ENCODE measurements at regions not wholly inside any gene's neighbourhood (a gene's known extent, or its start where the extent isn't known, plus 50 kb on each side); places are given as distances from the start of the nearest gene placed in this dataset.
A peak's percentile ranks its signal among the peaks of the same experiment; 100 is the strongest.

DNA sequence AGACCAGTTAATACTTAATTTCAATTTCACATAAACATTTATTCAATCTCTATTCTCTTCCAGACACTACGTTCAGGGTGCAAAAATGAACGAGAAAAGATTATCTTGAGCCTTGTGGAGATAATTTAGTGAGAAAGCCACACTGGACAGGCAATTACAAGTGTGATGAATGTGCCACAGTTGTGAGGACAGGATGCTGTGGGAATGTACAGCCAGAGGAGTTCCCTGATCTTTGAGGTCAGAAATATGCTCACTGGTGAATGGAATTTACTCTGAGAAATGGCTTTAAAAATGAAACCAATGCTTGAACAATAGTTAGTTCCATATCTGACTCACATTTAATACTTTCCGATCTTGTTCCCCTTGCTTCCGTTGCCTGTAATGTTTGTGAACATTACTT is 864.8 kb downstream of the GATA3 start:
- no peaks in the 10 kb centered on the region for H3K27me3 Mint-ChIP-seq
- peaks cover 6% of the 10 kb centered on the region for H3K4me1 Mint-ChIP-seq
- no peak overlapping the region for H3K27ac Mint-ChIP-seq
- DNase-seq = no peak
- H3K4me3 Mint-ChIP-seq = no peak overlapping the region
- ATAC-seq = no peak
- peaks cover 8 to 9% of the 10 kb centered on the region in 2 donors for H3K9me3 Mint-ChIP-seq

DNA sequence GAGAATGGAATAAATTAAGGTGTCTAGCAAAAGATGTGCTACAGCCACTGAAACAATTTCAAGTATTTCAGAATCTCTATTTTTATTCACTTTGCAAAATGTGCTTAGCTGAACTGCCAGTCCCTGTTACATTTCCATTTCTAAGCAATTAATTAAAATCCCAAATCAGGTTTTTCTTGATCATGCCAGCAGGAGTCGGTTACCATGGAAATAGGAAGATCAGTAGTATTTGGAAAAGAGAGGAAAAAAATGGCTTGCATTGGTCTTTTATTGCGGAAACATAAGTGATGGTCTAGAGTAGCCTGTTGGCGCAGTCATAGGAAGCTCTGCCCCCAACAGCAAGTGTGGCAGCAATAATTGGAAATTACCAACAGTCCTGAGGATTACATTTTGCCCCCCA is 867.1 kb downstream of the GATA3 start:
- DNase-seq (no peak), ATAC-seq (no peak)
- Mint-ChIP-seq H3K4me1 (peaks cover 6% of the 10 kb centered on the region), H3K27me3 (no peaks in the 10 kb centered on the region), H3K9me3 (peaks cover 12 to 13% of the 10 kb centered on the region in 2 donors), H3K27ac (no peak overlapping the region), H3K4me3 (no peak overlapping the region)

DNA sequence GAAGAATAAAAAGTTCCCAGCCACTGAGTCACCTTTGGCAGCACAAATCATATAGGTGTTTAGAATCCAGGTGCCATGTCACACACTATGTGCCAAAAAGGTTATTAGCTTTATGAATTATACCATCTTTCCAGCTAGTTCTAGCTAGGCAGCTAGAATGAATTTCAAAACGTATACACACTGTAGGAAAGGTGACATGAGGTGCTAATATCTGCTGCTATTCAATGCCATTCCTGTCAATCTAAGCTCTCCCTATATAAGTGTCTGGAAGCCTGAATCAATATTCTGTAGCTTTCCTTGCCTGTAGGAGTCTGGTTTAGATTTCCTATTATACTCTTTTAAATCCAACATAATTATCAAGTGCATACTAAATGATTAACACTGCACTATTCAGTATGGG is 868.6 kb downstream of the GATA3 start:
- DNase-seq = no peak
- Mint-ChIP-seq H3K27me3 (no peaks in the 10 kb centered on the region), H3K27ac (no peak overlapping the region), H3K4me3 (no peak overlapping the region), H3K9me3 (peaks cover 6 to 13% of the 10 kb centered on the region in 2 donors), H3K4me1 (peaks cover 6% of the 10 kb centered on the region)
- no peak for ATAC-seq

DNA sequence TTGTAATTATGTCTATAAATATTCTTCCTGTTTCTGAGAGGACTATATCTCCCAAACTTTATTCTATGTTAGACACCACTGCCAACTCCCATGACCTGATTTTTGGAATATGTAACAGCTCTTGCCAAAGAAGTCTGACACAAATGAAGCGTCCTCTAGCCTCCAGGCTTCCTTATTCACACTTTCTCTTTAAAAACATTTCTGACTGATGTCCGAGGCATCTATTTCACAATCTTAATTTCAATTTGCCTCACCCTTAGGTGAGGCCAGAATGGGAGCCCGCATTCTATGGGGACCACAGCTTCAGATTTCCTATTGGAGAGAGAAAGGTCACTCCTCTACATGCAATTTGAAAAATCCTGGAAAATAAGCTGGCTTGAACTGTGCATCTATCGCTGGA is 873.2 kb downstream of the GATA3 start:
- no peaks in the 10 kb centered on the region for H3K27me3 Mint-ChIP-seq
- no peak overlapping the region for H3K4me3 Mint-ChIP-seq
- H3K27ac Mint-ChIP-seq = no peak overlapping the region
- ATAC-seq = no peak
- DNase-seq = no peak
- H3K4me1 Mint-ChIP-seq = no peaks in the 10 kb centered on the region
- H3K9me3 Mint-ChIP-seq = peaks cover 4 to 13% of the 10 kb centered on the region in 2 donors

DNA sequence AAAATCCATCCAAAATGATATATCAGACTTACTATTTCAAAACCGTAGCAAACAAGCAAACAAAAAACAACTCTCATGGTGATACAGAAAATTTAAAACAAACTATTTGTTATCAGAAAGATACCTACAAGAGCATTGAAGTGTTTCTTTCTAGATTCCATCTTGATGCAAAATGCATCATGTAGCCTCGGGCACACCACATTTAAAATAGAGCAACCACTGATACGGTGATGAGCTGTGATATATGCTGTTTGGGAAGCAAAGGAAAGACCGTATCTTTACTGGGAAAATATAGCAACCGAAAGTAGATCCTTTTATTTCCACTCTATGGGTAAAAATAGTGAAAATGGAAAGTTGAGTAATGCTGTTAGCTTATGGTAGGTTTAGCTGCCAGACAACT is 892.0 kb downstream of the GATA3 start:
- Mint-ChIP-seq H3K27me3 (no peaks in the 10 kb centered on the region), H3K9me3 (peaks cover 10 to 18% of the 10 kb centered on the region in 2 donors)
- DNase-seq = no peak

DNA sequence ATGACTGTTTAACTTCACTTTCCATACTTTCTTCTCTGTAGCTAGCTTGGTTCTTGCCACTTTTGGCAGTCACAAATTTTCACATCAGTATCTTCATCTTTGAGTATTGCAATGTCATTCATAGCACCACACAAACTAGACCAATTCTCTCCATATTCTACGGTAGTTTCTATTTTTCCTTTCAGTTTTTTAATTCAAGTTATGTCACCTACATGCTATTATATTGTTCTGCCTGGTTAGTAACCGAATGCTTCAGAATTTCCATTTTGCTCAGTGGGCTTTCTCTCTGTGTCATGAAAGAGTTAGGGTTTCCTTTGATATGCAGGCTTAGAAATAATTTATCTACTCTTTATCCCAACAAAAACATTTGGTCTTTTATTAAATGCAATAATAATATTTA is 896.5 kb downstream of the GATA3 start:
- Mint-ChIP-seq H3K27me3 (no peaks in the 10 kb centered on the region), H3K9me3 (peaks cover 5 to 13% of the 10 kb centered on the region in 2 donors), H3K4me3 (no peak overlapping the region), H3K27ac (no peak overlapping the region), H3K4me1 (peaks cover 7% of the 10 kb centered on the region)
- ATAC-seq (no peak), DNase-seq (no peak)

More for the DNA sequence above, 892.0 kb downstream of the GATA3 start:
- Mint-ChIP-seq H3K27ac (no peak overlapping the region), H3K4me3 (no peak overlapping the region), H3K4me1 (peaks cover 7% of the 10 kb centered on the region)
- ATAC-seq = no peak

DNA sequence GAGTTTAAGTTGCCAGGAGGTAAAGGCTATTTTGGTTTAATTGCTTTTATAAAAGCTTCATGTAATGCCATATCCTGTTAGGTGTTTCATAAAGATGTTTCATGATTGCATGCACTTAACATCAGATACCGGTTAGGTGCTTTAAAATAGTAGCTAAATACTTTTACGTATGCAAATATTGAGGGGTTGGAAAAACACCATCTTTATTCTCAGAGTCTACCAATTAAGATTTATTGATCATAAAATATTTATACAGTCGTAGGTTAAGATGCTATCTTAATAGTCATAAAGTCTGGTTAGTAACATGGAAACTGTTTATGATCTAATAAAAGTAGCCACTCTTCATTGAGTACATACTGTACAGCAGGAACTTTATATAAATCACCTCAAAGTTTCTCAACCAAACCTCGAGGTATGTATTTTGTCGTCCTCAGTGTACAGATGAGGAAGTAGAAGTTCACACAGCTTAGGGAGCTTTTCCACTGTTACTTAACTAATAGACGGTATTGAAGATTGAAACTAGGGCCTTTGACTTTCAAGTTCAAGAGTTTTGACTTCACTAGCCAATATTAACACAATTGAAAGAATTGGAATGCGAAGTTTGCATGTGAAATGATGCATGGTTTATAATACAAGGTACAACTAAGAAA is 897.1 kb downstream of the GATA3 start:
- no peak for ATAC-seq
- H3K27ac Mint-ChIP-seq = no peak overlapping the region
- no peak overlapping the region for H3K4me3 Mint-ChIP-seq
- peaks cover 7% of the 10 kb centered on the region for H3K4me1 Mint-ChIP-seq
- H3K27me3 Mint-ChIP-seq = no peaks in the 10 kb centered on the region
- DNase-seq = no peak
- H3K9me3 Mint-ChIP-seq = peaks cover under 1 to 8% of the 10 kb centered on the region in 2 donors

DNA sequence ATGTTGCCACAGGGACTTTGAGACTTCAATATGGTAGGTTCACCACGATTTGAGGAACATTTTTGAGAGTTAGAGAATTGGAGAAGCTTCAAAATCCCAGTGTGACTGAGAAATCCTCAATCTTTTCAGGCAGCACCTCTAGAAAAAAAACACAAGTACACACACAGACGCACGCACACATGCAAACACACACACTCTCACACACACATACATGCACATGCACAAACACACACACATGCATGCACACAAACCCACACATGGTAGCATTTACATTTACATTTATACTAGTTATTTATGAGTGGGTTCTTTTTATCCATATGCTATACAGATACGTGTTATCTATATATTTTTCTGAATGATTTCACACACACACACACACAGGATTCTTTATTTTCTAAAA is 901.9 kb downstream of the GATA3 start:
- no peak overlapping the region for H3K27ac Mint-ChIP-seq
- ATAC-seq (no peak), DNase-seq (no peak)
- H3K27me3 Mint-ChIP-seq = no peaks in the 10 kb centered on the region
- H3K9me3 Mint-ChIP-seq = peaks cover 0 to 6% of the 10 kb centered on the region in 2 donors
- H3K4me1 Mint-ChIP-seq = no peaks in the 10 kb centered on the region
- H3K4me3 Mint-ChIP-seq = no peak overlapping the region

DNA sequence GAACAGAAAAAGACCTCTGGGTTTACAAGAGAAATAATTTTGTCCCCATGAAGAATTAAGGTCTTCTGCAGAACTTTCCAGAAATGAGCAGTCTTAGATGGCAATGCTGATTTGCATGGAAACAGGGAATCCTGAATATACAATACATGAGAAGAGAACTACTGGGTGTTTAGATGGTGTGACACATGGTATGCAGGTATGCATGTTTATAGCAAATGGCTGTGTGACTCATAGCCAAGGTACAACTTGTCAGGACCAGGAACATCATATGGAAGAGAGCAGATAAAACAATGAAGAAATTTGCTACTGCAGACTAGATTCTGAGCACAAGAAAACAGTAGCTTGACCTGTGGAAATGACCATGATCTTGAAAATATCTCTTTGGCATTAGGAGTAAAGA is 907.8 kb downstream of the GATA3 start:
- no peaks in the 10 kb centered on the region for H3K27me3 Mint-ChIP-seq
- ATAC-seq (no peak), DNase-seq (no peak)
- no peak overlapping the region for H3K4me3 Mint-ChIP-seq
- H3K9me3 Mint-ChIP-seq = peaks cover 6 to 7% of the 10 kb centered on the region in 2 donors
- H3K27ac Mint-ChIP-seq = no peak overlapping the region
- H3K4me1 Mint-ChIP-seq = peaks cover 3% of the 10 kb centered on the region

DNA sequence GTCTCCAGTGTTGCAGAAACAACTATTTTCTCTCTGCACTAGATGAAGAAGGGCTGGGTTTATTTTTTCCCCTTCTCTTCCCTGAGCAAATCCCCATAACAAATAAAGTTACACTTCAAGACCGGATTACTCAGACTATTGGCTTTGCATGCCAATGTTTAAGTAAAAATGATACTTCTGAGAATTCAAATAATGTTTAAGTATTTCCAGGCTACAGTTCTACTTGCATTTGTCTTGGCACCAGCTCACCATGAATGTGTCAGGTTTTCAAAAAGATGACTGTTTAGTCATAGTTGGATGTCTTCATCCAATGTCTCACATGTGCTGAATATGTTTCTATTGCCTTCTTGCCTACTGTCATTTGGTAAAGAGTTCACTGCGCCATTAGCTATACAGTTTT is 912.6 kb downstream of the GATA3 start:
- Mint-ChIP-seq H3K4me1 (peaks cover 8% of the 10 kb centered on the region), H3K9me3 (peaks cover 10 to 14% of the 10 kb centered on the region in 2 donors), H3K27me3 (no peaks in the 10 kb centered on the region), H3K27ac (peak overlapping the region in 1 of 2 donors; percentile 15), H3K4me3 (no peak overlapping the region)
- DNase-seq (no peak), ATAC-seq (no peak)

DNA sequence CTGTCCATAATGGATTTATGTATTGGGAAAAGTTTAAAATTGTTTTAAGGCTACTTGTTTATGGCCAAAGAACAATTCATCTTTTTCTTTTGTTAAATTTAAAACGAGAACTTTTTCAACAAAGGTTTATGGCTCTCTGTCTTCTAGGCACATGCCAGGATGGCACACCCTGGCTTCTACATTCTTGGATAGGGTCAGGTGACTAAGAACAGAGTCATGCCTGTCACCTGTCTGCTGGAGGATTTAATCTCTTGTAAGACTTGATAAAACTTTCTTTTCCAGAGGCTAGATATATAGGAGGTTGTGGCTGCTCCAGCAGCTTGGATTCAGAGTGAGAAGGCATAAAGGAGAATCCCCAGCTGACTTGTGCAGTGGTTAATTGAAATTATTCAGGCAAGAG is 915.4 kb downstream of the GATA3 start:
- no peak for DNase-seq

DNA sequence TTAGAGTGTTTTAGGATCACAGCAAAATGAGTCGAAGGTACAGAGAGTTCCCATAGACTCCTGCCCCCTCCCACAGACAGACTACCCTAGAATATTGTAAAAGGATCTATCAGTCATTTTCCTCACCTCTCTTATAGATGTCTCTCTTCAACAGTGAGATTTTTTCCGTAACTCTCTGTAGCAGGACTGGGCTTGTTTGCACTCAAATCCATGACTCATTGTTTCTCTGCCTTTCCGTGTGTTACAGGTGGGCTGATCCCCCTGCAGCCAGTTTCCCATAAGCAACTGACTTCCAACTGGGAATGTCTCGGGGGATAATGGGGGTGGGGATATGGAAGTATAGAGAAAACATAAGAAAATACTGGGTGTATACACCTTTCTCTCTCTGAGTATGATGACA is 921.0 kb downstream of the GATA3 start:
- no peak for ATAC-seq
- Mint-ChIP-seq H3K4me3 (no peak overlapping the region), H3K27ac (peak overlapping the region in 1 of 2 donors; percentile 5), H3K4me1 (no peaks in the 10 kb centered on the region), H3K9me3 (no peaks in the 10 kb centered on the region), H3K27me3 (no peaks in the 10 kb centered on the region)
- DNase-seq = no peak

More for the DNA sequence above, 915.4 kb downstream of the GATA3 start:
- Mint-ChIP-seq H3K4me1 (peaks cover 8% of the 10 kb centered on the region), H3K27me3 (no peaks in the 10 kb centered on the region), H3K27ac (no peak overlapping the region), H3K4me3 (no peak overlapping the region), H3K9me3 (peaks cover 7 to 10% of the 10 kb centered on the region in 2 donors)
- no peak for ATAC-seq

DNA sequence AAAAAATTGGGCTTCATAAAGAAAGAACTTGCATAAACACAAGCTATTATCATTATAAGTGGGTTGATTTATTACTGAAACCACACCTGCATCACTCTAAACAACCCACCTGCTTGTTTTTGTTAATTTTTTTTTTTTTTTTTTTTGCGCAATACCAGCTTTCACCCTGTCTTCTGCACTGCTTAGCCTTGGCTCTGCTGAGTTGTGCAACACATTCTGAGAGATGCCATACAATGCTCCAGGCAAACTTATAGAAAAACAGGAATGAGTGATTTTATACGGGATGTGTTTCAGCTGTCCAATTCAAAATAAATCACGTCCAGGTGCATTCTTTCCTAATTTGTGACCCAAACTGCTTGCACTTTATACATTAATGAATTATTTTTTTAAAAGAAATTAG is 923.6 kb downstream of the GATA3 start:
- Mint-ChIP-seq H3K27me3 (no peaks in the 10 kb centered on the region), H3K4me1 (peaks cover 10% of the 10 kb centered on the region), H3K9me3 (no peaks in the 10 kb centered on the region), H3K4me3 (no peak overlapping the region), H3K27ac (no peak overlapping the region)
- ATAC-seq (no peak), DNase-seq (no peak)

DNA sequence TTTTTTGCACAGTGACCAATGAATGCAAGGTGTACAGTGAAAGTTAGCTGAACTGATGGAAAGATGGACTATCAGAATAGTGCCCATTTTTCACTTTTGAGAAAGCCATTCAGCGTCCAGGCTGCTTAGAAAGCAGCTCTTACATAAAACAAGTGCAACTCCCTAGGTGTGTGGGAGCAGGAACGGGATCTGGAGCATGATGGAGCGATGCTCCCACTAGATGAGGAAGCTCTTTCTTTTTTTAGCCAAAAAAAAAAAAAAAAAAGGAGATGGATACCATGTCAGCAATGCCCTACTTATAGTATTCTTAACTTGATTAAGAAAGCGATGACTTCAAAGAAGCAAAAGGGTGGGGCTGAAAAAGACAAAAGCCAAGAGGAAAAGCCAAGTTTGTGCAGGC is 925.5 kb downstream of the GATA3 start:
- H3K9me3 Mint-ChIP-seq = no peaks in the 10 kb centered on the region
- peaks cover 10% of the 10 kb centered on the region for H3K4me1 Mint-ChIP-seq
- H3K27me3 Mint-ChIP-seq = no peaks in the 10 kb centered on the region
- H3K4me3 Mint-ChIP-seq = no peak overlapping the region
- no peak for ATAC-seq
- no peak for DNase-seq
- H3K27ac Mint-ChIP-seq = no peak overlapping the region

DNA sequence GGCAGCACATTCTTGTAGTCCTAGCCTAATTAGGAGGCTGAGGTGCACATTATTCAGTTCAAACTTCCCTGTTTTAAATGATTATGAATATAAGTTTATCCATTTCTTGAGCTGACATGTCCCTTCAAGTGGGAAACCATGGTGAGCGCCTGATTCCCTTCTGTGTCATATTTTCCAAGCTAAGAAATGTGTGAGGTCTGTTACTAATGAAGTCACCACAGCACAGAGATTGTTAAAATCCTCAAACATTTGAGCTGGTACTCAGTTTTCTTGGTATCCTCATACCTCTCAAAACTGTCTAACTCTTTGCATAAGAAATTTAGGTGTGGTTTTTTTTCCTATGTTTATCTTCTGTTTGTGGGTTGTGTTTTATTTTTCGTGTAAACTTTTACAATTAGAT is 926.8 kb downstream of the GATA3 start:
- DNase-seq (no peak), ATAC-seq (no peak)
- H3K4me1 Mint-ChIP-seq = peaks cover 10% of the 10 kb centered on the region
- peak overlapping the region in 1 of 2 donors; percentile 16 for H3K27ac Mint-ChIP-seq
- no peak overlapping the region for H3K4me3 Mint-ChIP-seq
- no peaks in the 10 kb centered on the region for H3K27me3 Mint-ChIP-seq
- no peaks in the 10 kb centered on the region for H3K9me3 Mint-ChIP-seq

DNA sequence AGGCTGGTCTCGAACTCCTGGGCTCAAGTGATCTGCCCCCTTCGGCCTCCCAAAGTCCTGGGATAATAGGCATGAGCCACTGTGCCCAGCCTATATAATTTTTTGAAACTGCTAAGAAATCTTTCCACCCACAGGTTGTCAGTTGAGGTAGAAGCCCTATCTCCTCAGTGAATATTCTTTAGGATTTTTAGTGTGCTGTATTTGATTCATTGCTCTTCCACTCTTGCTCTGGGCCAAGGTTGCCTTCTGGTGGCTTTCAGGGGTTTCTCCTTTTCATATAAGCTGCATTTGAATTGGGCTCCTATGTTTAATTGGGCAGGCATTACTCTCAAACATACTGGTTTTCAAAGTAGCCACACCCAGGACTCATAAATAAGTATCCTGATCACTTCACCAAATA is 931.2 kb downstream of the GATA3 start:
- Mint-ChIP-seq H3K27me3 (no peaks in the 10 kb centered on the region), H3K27ac (peak overlapping the region in 1 of 2 donors; percentile 62), H3K4me3 (no peak overlapping the region), H3K4me1 (peaks cover 21% of the 10 kb centered on the region), H3K9me3 (no peaks in the 10 kb centered on the region)
- ATAC-seq (no peak), DNase-seq (no peak)

DNA sequence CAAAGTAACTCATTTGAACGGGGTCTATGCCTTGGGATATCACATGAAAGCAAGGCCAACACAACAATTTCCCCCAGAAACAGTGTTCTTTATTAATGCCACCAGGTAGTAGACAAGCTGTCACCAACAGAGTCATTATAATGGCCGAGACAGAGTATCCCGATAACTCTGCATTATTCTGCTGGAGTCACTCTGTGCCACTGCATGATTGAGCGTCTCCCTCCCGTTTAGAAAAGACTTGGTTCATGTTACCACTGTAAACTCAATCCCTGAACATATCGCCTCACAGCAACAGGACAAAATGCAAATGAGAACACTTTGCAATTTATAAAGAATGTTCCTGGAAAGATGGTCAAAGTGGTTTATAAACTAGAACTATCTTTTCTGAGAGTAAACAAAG is 932.5 kb downstream of the GATA3 start:
- DNase-seq = no peak
- no peaks in the 10 kb centered on the region for H3K27me3 Mint-ChIP-seq
- no peak for ATAC-seq
- no peak overlapping the region for H3K27ac Mint-ChIP-seq
- no peaks in the 10 kb centered on the region for H3K9me3 Mint-ChIP-seq
- H3K4me1 Mint-ChIP-seq = peaks cover 21% of the 10 kb centered on the region
- H3K4me3 Mint-ChIP-seq = no peak overlapping the region
